Transverse colon (tissue), 4 donors: ENCODE measurements at regions not wholly inside any gene's neighbourhood (a gene's known extent, or its start where the extent isn't known, plus 50 kb on each side); places are given as distances from the start of the nearest gene placed in this dataset.

Source experiments
- DNase-seq: peaks from one replicate; pipeline ENCODE4 v3.0.0-alpha.2; 2019
- H3K27ac ChIP-seq, 4 donors: fragments of 200-600 bp; sonication (generic); 2 replicates each; pipeline ENCODE4 v1.5.1; 2016 to 2018; ENCODE audit warnings: inconsistent platforms in 4 of 4
- H3K27me3 ChIP-seq: fragments of 200-600 bp; sonication (generic); 2 replicates; pipeline ENCODE4 v1.5.1; 2017; ENCODE audit warnings: inconsistent platforms
- H3K36me3 ChIP-seq, 4 donors: fragments of 200-600 bp; sonication (generic); 2 replicates each; pipeline ENCODE4 v1.5.1; 2017 to 2019; ENCODE audit warnings: inconsistent platforms in 4 of 4
- H3K4me1 ChIP-seq, 4 donors: fragments of 200-600 bp; sonication (generic); 2 replicates each; pipeline ENCODE4 v1.5.1; 2017 to 2020; ENCODE audit warnings: inconsistent platforms in 4 of 4
- H3K4me3 ChIP-seq, 4 donors: fragments of 200-600 bp; sonication (generic); 1 replicate in 1 of 4; 2 replicates in 3 of 4; pipeline versions ENCODE4 v1.5.1 to v1.6.1; 2017 to 2019; ENCODE audit warnings: inconsistent platforms in 4 of 4
- H3K9me3 ChIP-seq, 2 donors: fragments of 200-600 bp; sonication (generic); 2 replicates each; pipeline ENCODE4 v1.5.1; 2017 to 2019; ENCODE audit warnings: inconsistent platforms in 2 of 2
- EP300 ChIP-seq: sonication (generic); formaldehyde crosslinking; IDR thresholded peaks from one replicate; pipeline ENCODE4 v1.6.1; 2017; ENCODE audit warnings: antibody characterized with exemption, low read depth
- POLR2A ChIP-seq: fragments of 450-650 bp; IDR thresholded peaks from one replicate; pipeline ENCODE4 v1.6.1; 2016; ENCODE audit warnings: antibody characterized with exemption, mild to moderate bottlenecking, moderate library complexity
- POLR2AphosphoS5 ChIP-seq, 3 donors: sonication (generic); formaldehyde crosslinking; IDR thresholded peaks; one replicate each; pipeline ENCODE4 v1.6.1; 2016; ENCODE audit warnings: antibody characterized with exemption in 3 of 3
- WGBS, 2 donors: methylation state at CpG; one replicate each; pipeline ENCODE4 v1.1.5; 2018; ENCODE audit warnings: low coverage in 1 of 2; 5-methylcytosine and 5-hydroxymethylcytosine counted together
- in situ Hi-C, 4 donors: fragments of 200-750 bp; cut with MboI; loops; one replicate each; pipeline versions ENCODE4 v1.15.0 to v1.15.1; 2017; ENCODE audit warnings: low sequenced_read_pairs in 3 of 4, low pct_ligation_motif_present in 1 of 4, low pct_unique_long_range_greater_than_20kb in 1 of 4
- intact Hi-C: fragments of 100-400 bp; cut with DNase I; formaldehyde crosslinking; loops from one replicate; pipeline ENCODE4 v1.15.1; 2023; ENCODE audit warnings: low total_unique reads
- TF ChIP-seq, protein P1 (sequence below), 5 experiments: fragments of 200-600 bp in 3 of 5; fragments of 450-650 bp in 2 of 5; sonication (generic) in 3 of 5; IDR thresholded peaks; 1 replicate in 2 of 5; 2 replicates in 3 of 5; pipeline ENCODE4 v1.5.1; 2016 to 2017; ENCODE audit warnings: antibody characterized with exemption in 5 of 5, inconsistent platforms in 3 of 5, mild to moderate bottlenecking in 2 of 5, moderate library complexity in 1 of 5

DNA sequence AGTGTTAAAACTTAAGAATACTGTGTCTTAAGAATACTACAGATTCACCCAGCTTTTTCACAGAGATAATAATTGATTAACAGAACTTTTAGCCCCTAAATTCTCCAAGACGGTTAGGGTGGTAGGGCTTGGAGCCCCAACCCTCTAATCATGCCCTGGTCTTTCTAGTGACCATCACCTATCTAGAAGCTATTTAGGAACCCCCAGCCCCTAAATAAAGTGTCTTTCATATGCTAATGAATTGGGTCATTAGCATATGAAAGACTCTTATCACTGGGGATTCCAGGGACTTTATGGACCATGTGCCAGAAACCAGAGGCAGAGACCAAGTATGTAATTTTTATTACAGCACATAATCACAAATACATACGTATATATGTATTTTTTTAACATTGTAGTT is 999.7 kb upstream of the RAG2 start:
- Histone ChIP-seq H3K27me3 (no peaks in the 10 kb centered on the region), H3K27ac (no peak overlapping the region), H3K4me1 (no peaks in the 10 kb centered on the region), H3K36me3 (no peaks in the 10 kb centered on the region), H3K4me3 (no peak overlapping the region), H3K9me3 (peaks cover 0 to 4% of the 10 kb centered on the region in 2 donors)
- intact Hi-C loops (no loop called here), in situ Hi-C loops (no loop called here)
- TF ChIP-seq, protein P1, sequence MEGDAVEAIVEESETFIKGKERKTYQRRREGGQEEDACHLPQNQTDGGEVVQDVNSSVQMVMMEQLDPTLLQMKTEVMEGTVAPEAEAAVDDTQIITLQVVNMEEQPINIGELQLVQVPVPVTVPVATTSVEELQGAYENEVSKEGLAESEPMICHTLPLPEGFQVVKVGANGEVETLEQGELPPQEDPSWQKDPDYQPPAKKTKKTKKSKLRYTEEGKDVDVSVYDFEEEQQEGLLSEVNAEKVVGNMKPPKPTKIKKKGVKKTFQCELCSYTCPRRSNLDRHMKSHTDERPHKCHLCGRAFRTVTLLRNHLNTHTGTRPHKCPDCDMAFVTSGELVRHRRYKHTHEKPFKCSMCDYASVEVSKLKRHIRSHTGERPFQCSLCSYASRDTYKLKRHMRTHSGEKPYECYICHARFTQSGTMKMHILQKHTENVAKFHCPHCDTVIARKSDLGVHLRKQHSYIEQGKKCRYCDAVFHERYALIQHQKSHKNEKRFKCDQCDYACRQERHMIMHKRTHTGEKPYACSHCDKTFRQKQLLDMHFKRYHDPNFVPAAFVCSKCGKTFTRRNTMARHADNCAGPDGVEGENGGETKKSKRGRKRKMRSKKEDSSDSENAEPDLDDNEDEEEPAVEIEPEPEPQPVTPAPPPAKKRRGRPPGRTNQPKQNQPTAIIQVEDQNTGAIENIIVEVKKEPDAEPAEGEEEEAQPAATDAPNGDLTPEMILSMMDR (IDR thresholded peaks at IDR 0.05), result no peak
- TF ChIP-seq POLR2AphosphoS5 (IDR thresholded peaks at IDR 0.05), result no peak
- TF ChIP-seq POLR2A, result no peak
- no peak for TF ChIP-seq EP300
- DNase-seq, result no peak
- 58 to 71% methylated on average over 2 of the region's 2 CpGs for WGBS, 2 donors

DNA sequence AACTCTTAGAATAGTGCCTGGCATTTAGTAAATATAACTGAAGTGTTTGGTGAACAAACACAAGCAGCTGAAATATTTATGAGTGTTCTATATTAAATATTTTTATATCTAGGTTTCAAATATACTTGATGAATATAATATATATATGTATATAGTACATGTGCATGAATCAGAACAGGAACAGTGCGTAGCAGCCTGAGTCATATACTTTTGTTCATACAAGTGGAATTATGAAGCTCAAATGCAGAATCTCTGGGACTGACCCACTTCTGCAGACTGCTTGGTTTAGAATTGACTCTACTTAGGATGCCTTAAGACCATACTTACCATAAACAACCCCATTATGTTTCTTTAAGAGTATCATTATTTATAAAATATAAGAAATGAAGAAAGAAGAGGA is 997.8 kb upstream of the RAG2 start:
- Histone ChIP-seq H3K36me3 (no peaks in the 10 kb centered on the region), H3K27ac (no peak overlapping the region), H3K9me3 (peaks cover 1 to 4% of the 10 kb centered on the region in 2 donors), H3K27me3 (no peaks in the 10 kb centered on the region), H3K4me3 (no peak overlapping the region), H3K4me1 (no peaks in the 10 kb centered on the region)
- WGBS, 2 donors, result 89 to 100% methylated on average over 1 of the region's 1 CpG
- DNase-seq, result no peak
- in situ Hi-C loops, result no loop called here
- intact Hi-C loops, result no loop called here
- no peak for TF ChIP-seq POLR2A
- TF ChIP-seq EP300, result no peak
- TF ChIP-seq, protein P1 (IDR thresholded peaks at IDR 0.05), result no peak
- TF ChIP-seq POLR2AphosphoS5 (IDR thresholded peaks at IDR 0.05), result no peak

DNA sequence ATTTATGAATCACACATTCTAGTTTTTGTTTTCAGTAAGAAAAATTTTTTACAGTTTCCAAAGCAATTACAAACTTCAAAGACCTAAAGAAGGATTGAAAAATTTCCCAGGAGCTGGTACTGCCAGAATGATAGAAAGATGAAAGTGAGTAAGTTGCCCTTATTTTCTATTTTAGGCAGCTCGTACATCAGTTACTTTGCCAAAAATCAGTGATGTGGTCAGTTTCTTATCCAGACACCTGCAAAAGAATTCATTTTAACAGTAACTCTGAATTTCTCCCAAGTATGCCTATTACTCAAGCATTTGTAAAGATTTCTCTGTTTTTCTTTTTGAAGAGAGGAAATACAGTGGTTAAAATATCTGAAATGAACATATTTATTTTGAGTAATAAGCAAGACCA is 976.3 kb upstream of the RAG2 start:
- Histone ChIP-seq H3K9me3 (peaks cover 0 to 3% of the 10 kb centered on the region in 2 donors), H3K4me3 (no peak overlapping the region)

DNA sequence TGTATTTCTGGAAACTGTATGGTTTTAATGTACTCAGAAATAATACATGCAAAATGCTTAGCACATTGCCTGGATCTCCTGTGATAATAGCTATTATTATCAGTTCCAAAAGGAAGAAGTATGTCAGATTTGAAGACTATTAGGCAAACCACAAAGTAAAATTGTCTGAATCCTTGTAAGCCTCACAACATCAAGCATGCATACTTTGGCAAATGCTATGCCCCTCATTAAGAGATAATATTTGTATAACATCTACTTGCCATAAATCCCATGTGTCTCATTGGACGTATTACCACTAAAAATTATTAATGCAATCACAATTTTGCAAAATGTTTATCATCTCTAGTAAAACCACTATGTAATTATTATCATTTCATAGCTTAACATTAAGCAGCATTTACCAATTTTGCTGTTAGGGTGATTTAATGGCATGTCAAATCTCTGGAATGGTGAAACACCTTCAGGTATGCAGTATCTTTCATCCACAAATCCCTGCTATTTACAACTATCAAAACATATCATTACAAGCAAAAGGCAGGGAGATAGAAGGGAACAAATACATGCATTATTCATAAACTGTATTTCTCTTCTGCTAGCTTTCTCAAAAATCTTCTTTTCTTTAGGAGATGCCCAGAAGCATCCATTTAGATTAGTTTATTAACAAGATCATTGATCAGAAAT is 974.6 kb upstream of the RAG2 start:
- no peak overlapping the region for H3K27ac ChIP-seq
- peaks cover 0 to 3% of the 10 kb centered on the region in 2 donors for H3K9me3 ChIP-seq
- intact Hi-C loops (no loop called here), in situ Hi-C loops (no loop called here)
- no peak overlapping the region for H3K4me3 ChIP-seq
- TF ChIP-seq EP300 (no peak), POLR2A (no peak), POLR2AphosphoS5 (IDR thresholded peaks at IDR 0.05) (no peak)
- TF ChIP-seq, protein P1 (IDR thresholded peaks at IDR 0.05), result no peak
- no peaks in the 10 kb centered on the region for H3K27me3 ChIP-seq
- WGBS, 2 donors, result 30 to 50% methylated on average over 1 of the region's 1 CpG
- no peaks in the 10 kb centered on the region for H3K36me3 ChIP-seq
- no peak for DNase-seq
- no peaks in the 10 kb centered on the region for H3K4me1 ChIP-seq

More for the DNA sequence above, 976.3 kb upstream of the RAG2 start:
- in situ Hi-C loops, result no loop called here
- H3K4me1 ChIP-seq, result no peaks in the 10 kb centered on the region
- intact Hi-C loops, result no loop called here
- H3K27ac ChIP-seq, result no peak overlapping the region
- H3K36me3 ChIP-seq, result no peaks in the 10 kb centered on the region
- 73 to 74% methylated on average over 1 of the region's 1 CpG for WGBS, 2 donors
- H3K27me3 ChIP-seq, result no peaks in the 10 kb centered on the region
- no peak for DNase-seq
- no peak for TF ChIP-seq EP300
- TF ChIP-seq POLR2AphosphoS5 (IDR thresholded peaks at IDR 0.05), result no peak
- TF ChIP-seq POLR2A, result no peak
- TF ChIP-seq, protein P1 (IDR thresholded peaks at IDR 0.05), result no peak
